Muscle layer of colon (tissue), 2 donors: ENCODE measurements at regions not wholly inside any gene's neighbourhood (a gene's known extent, or its start where the extent isn't known, plus 50 kb on each side); places are given as distances from the start of the nearest gene placed in this dataset.

ENCODE experiments used
- H3K27ac ChIP-seq: one replicate; pipeline ENCODE4 v1.7.0; 2013; ENCODE audit warnings: low read depth, mild to moderate bottlenecking, low read length, moderate library complexity
- H3K27me3 ChIP-seq, 2 donors: one replicate each; pipeline ENCODE4 v1.7.0; 2013; ENCODE audit warnings: low read length in 2 of 2, mild to moderate bottlenecking in 2 of 2; ENCODE audit not compliant: insufficient read depth in 2 of 2, control insufficient read depth in 1 of 2
- H3K36me3 ChIP-seq: one replicate; pipeline ENCODE4 v1.7.0; 2013; ENCODE audit warnings: mild to moderate bottlenecking, low read length; ENCODE audit not compliant: insufficient read depth
- H3K4me1 ChIP-seq: one replicate; pipeline ENCODE4 v1.7.0; 2013; ENCODE audit warnings: mild to moderate bottlenecking, low read length; ENCODE audit not compliant: insufficient read depth
- H3K4me3 ChIP-seq, 2 donors: one replicate each; pipeline ENCODE4 v1.7.0; 2013; ENCODE audit warnings: low read length in 2 of 2, low read depth in 1 of 2, mild to moderate bottlenecking in 1 of 2, moderate library complexity in 1 of 2
- H3K9ac ChIP-seq: one replicate; pipeline ENCODE4 v1.7.0; 2013; ENCODE audit warnings: low read length
- H3K9me3 ChIP-seq: one replicate; pipeline ENCODE4 v1.7.0; 2013; ENCODE audit warnings: mild to moderate bottlenecking, low read length
- donor health status: abdominal sarcoma.
- donor health status: Adenocarcinoma of cecum.

GRCh38 chr6:21845018-21845417, 251.5 kb downstream of the SOX4 start:
- Histone ChIP-seq H3K4me1 (peaks cover 12% of the 10 kb centered on the region), H3K36me3 (no peaks in the 10 kb centered on the region), H3K27me3 (no peaks in the 10 kb centered on the region), H3K9me3 (no peaks in the 10 kb centered on the region), H3K27ac (no peak overlapping the region), H3K9ac (no peak overlapping the region), H3K4me3 (no peak overlapping the region)

GRCh38 chr6:21845439-21846140, 252.0 kb downstream of the SOX4 start:
- Histone ChIP-seq H3K9me3 (no peaks in the 10 kb centered on the region), H3K4me1 (peaks cover 12% of the 10 kb centered on the region), H3K27me3 (no peaks in the 10 kb centered on the region), H3K27ac (no peak overlapping the region), H3K4me3 (no peak overlapping the region), H3K36me3 (no peaks in the 10 kb centered on the region), H3K9ac (no peak overlapping the region)

GRCh38 chr6:21846541-21847451, 253.2 kb downstream of the SOX4 start:
- Histone ChIP-seq H3K27ac (no peak overlapping the region), H3K27me3 (no peaks in the 10 kb centered on the region), H3K4me3 (no peak overlapping the region), H3K9ac (no peak overlapping the region), H3K4me1 (peaks cover 12% of the 10 kb centered on the region), H3K9me3 (no peaks in the 10 kb centered on the region), H3K36me3 (no peaks in the 10 kb centered on the region)

DNA sequence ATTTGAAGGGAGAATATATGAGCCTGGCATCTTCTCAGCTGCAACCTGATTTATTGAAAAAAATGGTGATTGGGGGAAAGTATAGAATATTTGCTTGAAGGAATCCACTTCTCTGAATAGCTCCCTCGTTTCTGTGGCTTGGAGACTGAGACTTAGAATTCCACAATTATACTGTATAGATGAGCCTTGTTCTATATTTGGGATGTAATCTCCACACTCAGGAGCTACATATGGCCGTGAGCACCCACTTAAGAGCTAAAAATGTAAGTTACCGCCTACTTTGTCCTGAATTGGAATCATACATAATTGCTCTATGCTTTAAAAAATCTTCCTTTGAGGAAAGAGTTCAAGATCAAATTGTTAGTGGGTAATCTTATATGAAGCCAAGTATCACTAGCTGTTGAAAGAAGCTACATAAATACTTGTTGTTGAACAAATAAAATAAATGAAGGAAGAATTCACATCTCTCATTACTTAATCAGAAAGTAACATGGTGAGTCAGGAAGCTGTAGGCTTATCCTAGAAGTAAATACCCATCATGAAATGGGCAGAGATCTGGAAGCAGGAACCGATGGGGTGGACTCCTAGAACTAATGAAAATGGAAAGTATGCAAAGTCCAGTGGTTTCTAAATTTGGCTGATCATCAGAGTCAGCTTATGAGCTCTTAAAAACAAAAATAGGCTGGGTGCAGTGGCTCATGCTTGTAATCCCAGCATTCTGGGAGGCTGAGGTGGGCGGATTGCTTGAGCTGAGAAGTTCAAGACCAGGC, 254.3 kb downstream of the SOX4 start:
- Histone ChIP-seq H3K9me3 (no peaks in the 10 kb centered on the region), H3K27me3 (no peaks in the 10 kb centered on the region), H3K27ac (no peak overlapping the region)

GRCh38 chr6:21850691-21851090, 257.1 kb downstream of the SOX4 start:
- Histone ChIP-seq H3K9ac (no peak overlapping the region), H3K27ac (no peak overlapping the region), H3K27me3 (no peaks in the 10 kb centered on the region), H3K9me3 (no peaks in the 10 kb centered on the region), H3K4me3 (no peak overlapping the region), H3K4me1 (no peaks in the 10 kb centered on the region), H3K36me3 (no peaks in the 10 kb centered on the region)

More for the DNA sequence above, 254.3 kb downstream of the SOX4 start:
- no peak overlapping the region for H3K4me3 ChIP-seq
- no peak overlapping the region for H3K9ac ChIP-seq
- H3K4me1 ChIP-seq = peaks cover 12% of the 10 kb centered on the region
- H3K36me3 ChIP-seq = no peaks in the 10 kb centered on the region

DNA sequence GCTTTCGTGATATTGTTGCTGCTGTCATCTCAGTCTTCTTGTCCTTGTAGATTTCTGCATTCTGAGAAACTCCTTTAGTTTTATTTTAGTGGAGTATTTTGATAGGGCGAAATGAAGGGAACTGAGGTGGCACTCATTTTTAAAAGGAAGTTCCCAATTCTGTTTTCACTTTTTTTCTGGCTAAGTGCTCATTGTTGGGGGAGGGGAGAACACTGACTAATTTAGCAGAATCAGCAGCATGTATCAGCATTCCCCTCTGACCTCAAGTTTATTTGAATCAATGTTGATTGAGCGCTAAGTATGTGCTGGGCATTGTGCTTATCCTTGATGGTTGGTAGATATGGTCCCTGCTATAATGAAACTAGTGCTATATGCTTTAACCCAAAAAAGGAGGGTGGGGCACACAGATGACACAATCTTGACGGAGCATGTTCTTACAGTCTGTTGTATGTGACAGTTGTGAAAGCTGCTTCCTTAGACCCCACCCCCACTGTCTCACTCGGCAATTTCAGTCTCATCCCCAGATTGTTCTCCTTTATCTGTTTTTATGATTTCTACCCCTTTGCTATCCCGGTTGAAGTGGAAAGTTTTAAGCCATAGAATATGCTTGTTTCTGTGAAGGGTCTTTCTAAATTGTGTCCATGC, 262.4 kb downstream of the SOX4 start:
- Histone ChIP-seq H3K4me1 (no peaks in the 10 kb centered on the region), H3K9ac (no peak overlapping the region), H3K27me3 (no peaks in the 10 kb centered on the region), H3K27ac (no peak overlapping the region), H3K9me3 (no peaks in the 10 kb centered on the region), H3K4me3 (no peak overlapping the region), H3K36me3 (no peaks in the 10 kb centered on the region)

GRCh38 chr6:21856456-21856825, 262.9 kb downstream of the SOX4 start:
- no peaks in the 10 kb centered on the region for H3K9me3 ChIP-seq
- H3K27ac ChIP-seq = no peak overlapping the region
- H3K9ac ChIP-seq = no peak overlapping the region
- no peaks in the 10 kb centered on the region for H3K36me3 ChIP-seq
- H3K4me3 ChIP-seq = no peak overlapping the region
- no peaks in the 10 kb centered on the region for H3K27me3 ChIP-seq
- H3K4me1 ChIP-seq = no peaks in the 10 kb centered on the region

GRCh38 chr6:21856844-21857243, 263.3 kb downstream of the SOX4 start:
- no peaks in the 10 kb centered on the region for H3K27me3 ChIP-seq
- H3K9ac ChIP-seq = no peak overlapping the region
- no peaks in the 10 kb centered on the region for H3K36me3 ChIP-seq
- H3K4me3 ChIP-seq = no peak overlapping the region
- no peak overlapping the region for H3K27ac ChIP-seq
- H3K4me1 ChIP-seq = no peaks in the 10 kb centered on the region
- H3K9me3 ChIP-seq = no peaks in the 10 kb centered on the region

- no peaks in the 10 kb centered on the region for H3K9me3 ChIP-seq
- no peaks in the 10 kb centered on the region for H3K4me1 ChIP-seq
- H3K36me3 ChIP-seq = no peaks in the 10 kb centered on the region
- no peak overlapping the region for H3K27ac ChIP-seq
- H3K4me3 ChIP-seq = no peak overlapping the region
- H3K9ac ChIP-seq = no peak overlapping the region
- no peaks in the 10 kb centered on the region for H3K27me3 ChIP-seq
Observed at GRCh38 chr6:21858076-21858475, 264.5 kb downstream of the SOX4 start.

GRCh38 chr6:21859193-21859735, 265.7 kb downstream of the SOX4 start:
- Histone ChIP-seq H3K27me3 (no peaks in the 10 kb centered on the region), H3K9me3 (no peaks in the 10 kb centered on the region), H3K4me1 (no peaks in the 10 kb centered on the region), H3K4me3 (no peak overlapping the region), H3K36me3 (no peaks in the 10 kb centered on the region), H3K27ac (no peak overlapping the region), H3K9ac (no peak overlapping the region)

- no peaks in the 10 kb centered on the region for H3K4me1 ChIP-seq
- no peaks in the 10 kb centered on the region for H3K9me3 ChIP-seq
- H3K27me3 ChIP-seq = no peaks in the 10 kb centered on the region
- H3K4me3 ChIP-seq = no peak overlapping the region
- no peaks in the 10 kb centered on the region for H3K36me3 ChIP-seq
- H3K9ac ChIP-seq = no peak overlapping the region
- H3K27ac ChIP-seq = no peak overlapping the region
Observed at GRCh38 chr6:21861942-21862341, 268.4 kb downstream of the SOX4 start.
